ENCODE measurements at regions not wholly inside any gene's neighbourhood (a gene's known extent, or its start where the extent isn't known, plus 50 kb on each side); places are given as distances from the start of the nearest gene placed in this dataset.

DNA sequence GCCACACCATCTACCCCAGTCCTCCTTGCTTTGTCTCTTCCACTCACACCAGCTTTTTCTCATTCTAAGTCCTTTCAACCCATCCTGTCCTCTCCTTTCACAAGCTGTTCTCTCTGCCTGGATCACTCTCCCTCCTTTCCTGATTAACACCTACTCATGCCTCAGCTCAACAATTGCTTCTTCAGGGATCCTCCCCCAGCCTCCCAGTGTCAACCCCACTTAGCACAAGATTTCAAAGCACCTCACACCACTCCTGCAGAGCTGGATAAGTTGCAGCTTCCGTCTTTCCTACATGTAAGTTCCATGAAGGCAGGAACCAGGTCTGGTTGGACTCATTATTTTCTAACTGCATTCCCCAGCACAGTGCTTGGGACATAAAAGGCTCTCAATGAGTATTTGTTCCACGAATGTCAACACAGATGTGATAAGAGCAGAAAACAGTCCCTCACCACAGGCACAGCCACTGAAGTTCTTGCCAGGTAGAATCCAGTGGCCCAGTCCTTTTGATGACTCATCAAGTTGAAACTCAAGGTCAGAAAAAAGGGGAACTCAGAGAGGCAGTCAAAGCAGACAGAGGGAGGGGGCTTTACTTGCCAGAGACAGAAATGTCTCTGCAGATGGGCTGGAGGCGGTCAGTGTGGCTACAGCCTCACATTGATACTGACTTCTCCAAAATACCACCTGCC lies 193.4 kb upstream of the PRDM1 start:
- TF ChIP-seq, protein P1, sequence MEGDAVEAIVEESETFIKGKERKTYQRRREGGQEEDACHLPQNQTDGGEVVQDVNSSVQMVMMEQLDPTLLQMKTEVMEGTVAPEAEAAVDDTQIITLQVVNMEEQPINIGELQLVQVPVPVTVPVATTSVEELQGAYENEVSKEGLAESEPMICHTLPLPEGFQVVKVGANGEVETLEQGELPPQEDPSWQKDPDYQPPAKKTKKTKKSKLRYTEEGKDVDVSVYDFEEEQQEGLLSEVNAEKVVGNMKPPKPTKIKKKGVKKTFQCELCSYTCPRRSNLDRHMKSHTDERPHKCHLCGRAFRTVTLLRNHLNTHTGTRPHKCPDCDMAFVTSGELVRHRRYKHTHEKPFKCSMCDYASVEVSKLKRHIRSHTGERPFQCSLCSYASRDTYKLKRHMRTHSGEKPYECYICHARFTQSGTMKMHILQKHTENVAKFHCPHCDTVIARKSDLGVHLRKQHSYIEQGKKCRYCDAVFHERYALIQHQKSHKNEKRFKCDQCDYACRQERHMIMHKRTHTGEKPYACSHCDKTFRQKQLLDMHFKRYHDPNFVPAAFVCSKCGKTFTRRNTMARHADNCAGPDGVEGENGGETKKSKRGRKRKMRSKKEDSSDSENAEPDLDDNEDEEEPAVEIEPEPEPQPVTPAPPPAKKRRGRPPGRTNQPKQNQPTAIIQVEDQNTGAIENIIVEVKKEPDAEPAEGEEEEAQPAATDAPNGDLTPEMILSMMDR (IDR thresholded peaks at IDR 0.05; ENCODE audit: low read depth, low read length), result no peak
- TF ChIP-seq EZH2phosphoT487 (IDR thresholded peaks at IDR 0.05; ENCODE audit: low read depth), result no peak
